ENCODE measurements at regions not wholly inside any gene's neighbourhood (a gene's known extent, or its start where the extent isn't known, plus 50 kb on each side); places are given as distances from the start of the nearest gene placed in this dataset.
"Not testable (repeated sequence)": the region's sequence is repeated elsewhere in the genome, so short reads cannot be mapped to it uniquely, and the experiment has no call there.

DNA sequence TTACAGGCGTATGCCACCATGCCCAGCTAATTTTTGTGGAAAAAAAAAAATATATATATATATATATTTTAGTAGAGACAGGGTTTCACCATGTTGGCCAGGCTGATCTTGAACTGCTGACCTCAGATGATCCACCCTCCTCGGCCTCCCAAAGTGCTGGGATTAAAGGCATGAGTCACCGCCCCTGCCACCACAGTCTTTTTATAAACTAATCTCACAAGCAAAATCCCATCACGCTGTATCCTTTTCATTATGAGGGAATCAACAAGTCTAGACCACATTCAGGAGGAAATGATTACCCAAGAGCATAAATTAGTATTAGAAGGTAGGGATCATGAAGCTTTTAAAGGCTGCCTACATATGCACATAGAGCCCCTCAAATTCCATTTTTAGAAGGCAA lies 210.6 kb upstream of the NBEA start:
- TF ChIP-seq, protein P1, sequence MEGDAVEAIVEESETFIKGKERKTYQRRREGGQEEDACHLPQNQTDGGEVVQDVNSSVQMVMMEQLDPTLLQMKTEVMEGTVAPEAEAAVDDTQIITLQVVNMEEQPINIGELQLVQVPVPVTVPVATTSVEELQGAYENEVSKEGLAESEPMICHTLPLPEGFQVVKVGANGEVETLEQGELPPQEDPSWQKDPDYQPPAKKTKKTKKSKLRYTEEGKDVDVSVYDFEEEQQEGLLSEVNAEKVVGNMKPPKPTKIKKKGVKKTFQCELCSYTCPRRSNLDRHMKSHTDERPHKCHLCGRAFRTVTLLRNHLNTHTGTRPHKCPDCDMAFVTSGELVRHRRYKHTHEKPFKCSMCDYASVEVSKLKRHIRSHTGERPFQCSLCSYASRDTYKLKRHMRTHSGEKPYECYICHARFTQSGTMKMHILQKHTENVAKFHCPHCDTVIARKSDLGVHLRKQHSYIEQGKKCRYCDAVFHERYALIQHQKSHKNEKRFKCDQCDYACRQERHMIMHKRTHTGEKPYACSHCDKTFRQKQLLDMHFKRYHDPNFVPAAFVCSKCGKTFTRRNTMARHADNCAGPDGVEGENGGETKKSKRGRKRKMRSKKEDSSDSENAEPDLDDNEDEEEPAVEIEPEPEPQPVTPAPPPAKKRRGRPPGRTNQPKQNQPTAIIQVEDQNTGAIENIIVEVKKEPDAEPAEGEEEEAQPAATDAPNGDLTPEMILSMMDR (IDR thresholded peaks at IDR 0.05; ENCODE audit: low read depth, low read length, missing control alignments), result no peak
- H3K4me3 ChIP-seq (replicated peaks; ENCODE audit: low read depth, low read length), result no peak overlapping the region
- DNase-seq (ENCODE audit: extremely low read depth, low read depth), result no peak

DNA sequence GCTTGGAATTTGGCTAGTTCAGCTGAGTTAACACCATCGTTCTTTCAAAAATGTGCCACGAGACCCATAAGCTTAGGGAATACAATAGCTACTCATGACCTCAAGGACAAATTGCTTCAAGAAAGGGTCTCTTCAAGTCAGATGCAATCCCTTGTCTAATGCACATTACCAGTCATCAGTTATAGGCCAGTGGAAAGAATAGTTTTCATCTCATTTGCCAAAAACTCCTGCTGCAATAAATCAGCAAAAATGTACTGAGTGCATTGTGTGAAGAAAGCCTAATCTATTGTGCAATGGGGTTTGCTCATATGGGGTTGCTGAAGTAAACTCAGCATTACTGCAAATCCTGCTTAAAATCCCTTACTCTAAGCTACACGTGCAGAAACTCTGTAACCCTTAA lies 208.3 kb upstream of the NBEA start:
- DNase-seq (ENCODE audit: extremely low read depth, low read depth), result no peak
- H3K4me3 ChIP-seq (replicated peaks; ENCODE audit: low read depth, low read length), result no peak overlapping the region
- TF ChIP-seq, protein P1 (IDR thresholded peaks at IDR 0.05; ENCODE audit: low read depth, low read length, missing control alignments), result no peak

DNA sequence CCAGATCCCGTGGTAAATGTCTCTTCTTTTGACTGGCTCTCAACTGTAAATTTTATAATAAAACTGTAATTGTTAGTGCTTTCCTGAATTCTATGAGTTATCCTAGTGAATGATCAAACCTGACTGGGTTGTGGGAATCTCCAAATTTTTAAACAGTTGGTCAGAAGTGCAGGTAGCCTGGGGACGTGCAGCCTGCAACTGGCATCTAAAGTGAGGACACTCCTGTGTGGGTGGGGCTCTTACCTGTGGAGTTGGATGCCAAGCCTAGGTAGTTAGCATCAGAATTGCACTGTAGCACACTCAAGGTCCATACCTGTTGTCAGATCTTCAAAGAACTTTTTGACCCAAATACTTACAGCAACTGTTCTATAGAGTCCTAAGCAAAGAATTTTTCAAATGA lies 207.1 kb upstream of the NBEA start:
- DNase-seq (ENCODE audit: extremely low read depth, low read depth), result no peak
- TF ChIP-seq, protein P1 (IDR thresholded peaks at IDR 0.05; ENCODE audit: low read depth, low read length, missing control alignments), result no peak

DNA sequence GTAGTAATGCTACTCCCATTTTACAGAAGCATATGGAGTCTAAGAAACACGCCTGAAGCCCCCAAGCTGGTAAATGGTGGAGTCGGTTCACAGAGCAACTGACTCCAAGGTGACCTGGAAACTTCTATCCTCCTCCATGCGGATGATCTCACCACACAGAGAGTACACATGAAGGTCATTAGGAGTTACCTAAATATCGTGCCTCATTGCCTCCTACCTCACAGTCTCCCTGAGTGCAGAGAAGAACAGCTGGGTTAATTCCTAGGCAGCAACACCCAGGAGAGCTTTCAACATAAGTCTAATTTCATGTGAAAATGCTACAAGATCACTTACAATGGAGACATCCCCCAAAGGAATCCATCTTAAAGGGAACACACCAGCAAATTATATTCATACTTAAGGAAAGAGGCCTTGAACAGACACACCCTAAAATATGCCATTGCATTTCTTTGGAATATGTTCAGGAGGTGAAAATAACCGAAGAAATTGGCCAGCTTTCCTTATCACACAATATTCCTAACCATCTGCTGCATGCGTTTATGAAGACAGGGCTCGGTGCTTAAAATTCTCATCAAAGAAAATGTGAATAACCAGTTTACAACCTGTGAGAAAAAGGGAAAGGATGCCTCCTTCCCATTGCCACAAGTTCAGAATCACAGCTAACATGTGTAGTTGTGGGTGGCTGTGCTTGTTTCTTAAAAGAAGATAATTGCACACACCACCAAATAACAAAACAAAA lies 203.6 kb upstream of the NBEA start:
- no peak overlapping the region for H3K4me3 ChIP-seq (replicated peaks; ENCODE audit: low read depth, low read length)
- TF ChIP-seq, protein P1 (IDR thresholded peaks at IDR 0.05; ENCODE audit: low read depth, low read length, missing control alignments), result no peak
- no peak for DNase-seq (ENCODE audit: extremely low read depth, low read depth)

More for the DNA sequence above, 207.1 kb upstream of the NBEA start:
- no peak overlapping the region for H3K4me3 ChIP-seq (replicated peaks; ENCODE audit: low read depth, low read length)

DNA sequence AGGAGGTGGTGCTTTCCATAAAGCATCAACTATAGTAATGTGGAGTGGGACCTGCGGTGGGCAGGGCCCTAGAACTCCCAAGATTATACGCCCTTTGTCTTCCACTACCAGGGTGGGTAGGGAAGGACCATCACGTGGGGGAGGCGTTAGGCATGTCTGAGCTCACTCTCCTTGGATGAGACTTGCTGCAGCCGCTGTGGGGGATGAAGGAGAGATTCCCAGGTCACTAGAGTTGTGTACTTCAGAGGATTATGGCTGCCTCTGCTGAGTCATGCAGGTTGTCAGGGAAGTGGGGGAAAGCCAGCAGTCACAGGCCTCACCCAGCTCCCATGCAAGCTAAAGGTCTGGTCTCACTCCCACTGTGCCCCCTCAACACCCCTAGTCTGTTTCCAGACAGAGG lies 195.0 kb upstream of the NBEA start:
- not testable (repeated sequence) for DNase-seq (ENCODE audit: extremely low read depth, low read depth); H3K4me3 ChIP-seq (replicated peaks; ENCODE audit: low read depth, low read length)

DNA sequence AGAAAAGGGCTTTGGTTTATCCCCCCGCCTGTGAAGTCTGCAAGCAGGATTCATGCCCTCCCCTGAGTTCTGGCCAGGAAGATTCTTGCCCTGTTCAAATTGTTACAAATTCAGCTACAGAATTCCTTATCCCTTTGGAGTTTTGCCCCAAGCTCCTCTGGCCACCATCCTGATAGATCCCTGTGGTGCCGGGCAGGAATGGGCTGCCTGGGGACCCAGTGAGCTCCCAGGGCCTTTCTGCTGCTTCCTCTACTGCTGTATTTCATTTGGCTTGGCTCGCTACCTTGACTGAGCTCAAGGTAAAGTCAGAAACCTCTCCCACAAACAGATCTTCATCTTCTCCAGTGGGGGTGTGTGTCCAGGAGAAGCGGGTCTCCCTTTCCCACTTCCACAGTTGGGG lies 194.6 kb upstream of the NBEA start:
- H3K4me3 ChIP-seq (replicated peaks; ENCODE audit: low read depth, low read length), result no peak overlapping the region
- DNase-seq (ENCODE audit: extremely low read depth, low read depth), result no peak
- TF ChIP-seq, protein P1 (IDR thresholded peaks at IDR 0.05; ENCODE audit: low read depth, low read length, missing control alignments), result no peak

DNA sequence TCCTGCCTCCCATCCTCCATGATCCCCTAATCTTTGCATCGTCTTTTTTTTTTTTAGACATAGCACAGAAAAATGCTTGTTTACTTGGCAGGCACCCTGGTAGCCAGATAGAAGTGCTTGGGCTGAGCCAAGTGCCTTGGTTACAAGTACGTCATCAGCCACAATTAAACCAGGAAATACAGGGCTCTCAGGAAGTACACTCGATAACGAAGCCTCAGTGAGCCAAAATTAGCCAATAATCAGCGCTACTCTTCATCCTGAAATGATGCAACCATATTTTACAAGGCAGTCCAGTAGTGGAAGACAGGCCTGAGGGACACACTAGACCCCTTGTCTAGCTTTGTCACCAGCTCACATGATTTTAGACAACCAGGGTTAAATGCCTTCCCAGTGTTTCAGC lies 194.0 kb upstream of the NBEA start:
- H3K4me3 ChIP-seq (replicated peaks; ENCODE audit: low read depth, low read length), result no peak overlapping the region

More for the DNA sequence above, 194.0 kb upstream of the NBEA start:
- no peak for DNase-seq (ENCODE audit: extremely low read depth, low read depth)
- TF ChIP-seq, protein P1 (IDR thresholded peaks at IDR 0.05; ENCODE audit: low read depth, low read length, missing control alignments), result no peak
